Upper lobe of left lung (tissue), 6 donors: ENCODE measurements at regions not wholly inside any gene's neighbourhood (a gene's known extent, or its start where the extent isn't known, plus 50 kb on each side); places are given as distances from the start of the nearest gene placed in this dataset.
A peak's percentile ranks its signal among the peaks of the same experiment; 100 is the strongest.

Source experiments
- ATAC-seq, 2 donors: fragments of 200-7000 bp; cut with Tn5 transposase; one replicate each; pipeline ENCODE4 v1.9.1; 2022; ENCODE audit warnings: mild to moderate bottlenecking in 2 of 2, moderate library complexity in 2 of 2; ENCODE audit not compliant: low FRiP score in 2 of 2
- DNase-seq, 2 donors: peaks; one replicate each; pipeline ENCODE4 v3.0.0-alpha.2; 2019 to 2020
- H3K27ac ChIP-seq, 4 donors: fragments of 200-600 bp; sonication (generic); one replicate each; pipeline ENCODE4 v1.5.1; 2016 to 2019
- H3K27me3 ChIP-seq, 4 donors: fragments of 200-600 bp; sonication (generic); one replicate each; pipeline ENCODE4 v1.5.1; 2017 to 2019
- H3K36me3 ChIP-seq, 4 donors: fragments of 200-600 bp; sonication (generic); one replicate each; pipeline ENCODE4 v1.5.1; 2016 to 2019
- H3K4me1 ChIP-seq, 4 donors: fragments of 200-600 bp; sonication (generic); one replicate each; pipeline ENCODE4 v1.5.1; 2018 to 2019
- H3K4me3 ChIP-seq, 4 donors: fragments of 200-600 bp; sonication (generic); one replicate each; pipeline ENCODE4 v1.5.1; 2017 to 2019; ENCODE audit warnings: mild to moderate bottlenecking in 2 of 4, moderate library complexity in 1 of 4
- H3K9me3 ChIP-seq, 4 donors: fragments of 200-600 bp; sonication (generic); one replicate each; pipeline ENCODE4 v1.5.1; 2018 to 2019
- CTCF ChIP-seq, 6 experiments: fragments of 450-650 bp in 4 of 6; fragments of 200-600 bp in 2 of 6; sonication (generic) in 2 of 6; IDR thresholded peaks; one replicate each; pipeline ENCODE4 v1.5.1; 2016 to 2019; ENCODE audit warnings: antibody characterized with exemption in 6 of 6
- EP300 ChIP-seq, 4 donors: sonication (generic); formaldehyde crosslinking; IDR thresholded peaks; one replicate each; pipeline ENCODE4 v1.5.1; 2017; ENCODE audit warnings: antibody characterized with exemption in 4 of 4, control low read depth in 2 of 4
- POLR2A ChIP-seq, 4 donors: fragments of 450-650 bp; IDR thresholded peaks; one replicate each; pipeline ENCODE4 v1.5.1; 2016 to 2017; ENCODE audit warnings: antibody characterized with exemption in 4 of 4, mild to moderate bottlenecking in 2 of 4
- POLR2AphosphoS5 ChIP-seq, 2 donors: sonication (generic); formaldehyde crosslinking; IDR thresholded peaks; one replicate each; pipeline ENCODE4 v1.5.1; 2017; ENCODE audit warnings: antibody characterized with exemption in 2 of 2
- WGBS, 2 donors: methylation state at CpG; one replicate each; pipeline ENCODE4 v1.1.5; 2017 to 2018; 5-methylcytosine and 5-hydroxymethylcytosine counted together
- donor health status: DM: no; HTN: no; CAD: no; lungs with moderate emphysema.
- donor health status: DM: no; HTN: yes; CAD: no; lungs with severe emphysema.

- WGBS, 2 donors = 85 to 92% methylated on average over 9 to 13 of the region's 13 CpGs
- TF ChIP-seq POLR2AphosphoS5 (IDR thresholded peaks at IDR 0.05) (no peak), CTCF (IDR thresholded peaks at IDR 0.05) (no peak), POLR2A (IDR thresholded peaks at IDR 0.05) (no peak), EP300 (IDR thresholded peaks at IDR 0.05) (no peak)
- Histone ChIP-seq H3K36me3 (peaks cover 0 to 9% (median 2%) of the 10 kb centered on the region in 4 donors), H3K4me1 (no peaks in the 10 kb centered on the region), H3K4me3 (no peak overlapping the region), H3K27me3 (no peaks in the 10 kb centered on the region), H3K27ac (no peak overlapping the region), H3K9me3 (no peaks in the 10 kb centered on the region)
- DNase-seq (peak in 1 of 2 donors; percentile 53), ATAC-seq (no peak)
Observed at GRCh38 chr22:49619301-49619700, 208.4 kb downstream of the BRD1 start.

GRCh38 chr22:49618677-49618953 is 209.1 kb downstream of the BRD1 start:
- peaks cover 0 to 9% (median 2%) of the 10 kb centered on the region in 4 donors for H3K36me3 ChIP-seq
- 69 to 86% methylated on average over 8 of the region's 8 CpGs for WGBS, 2 donors
- no peaks in the 10 kb centered on the region for H3K9me3 ChIP-seq
- no peak overlapping the region for H3K4me3 ChIP-seq
- no peak for DNase-seq
- no peak overlapping the region for H3K27ac ChIP-seq
- TF ChIP-seq POLR2AphosphoS5 (IDR thresholded peaks at IDR 0.05) = no peak
- TF ChIP-seq EP300 (IDR thresholded peaks at IDR 0.05) = no peak
- no peak for TF ChIP-seq CTCF (IDR thresholded peaks at IDR 0.05)
- TF ChIP-seq POLR2A (IDR thresholded peaks at IDR 0.05) = no peak
- no peaks in the 10 kb centered on the region for H3K27me3 ChIP-seq
- ATAC-seq = no peak
- no peaks in the 10 kb centered on the region for H3K4me1 ChIP-seq

GRCh38 chr22:49617866-49618676 is 209.6 kb downstream of the BRD1 start:
- DNase-seq (peak in 1 of 2 donors; percentile 49), ATAC-seq (no peak)
- no peaks in the 10 kb centered on the region for H3K4me1 ChIP-seq
- peaks cover 0 to 2% (median under 1%) of the 10 kb centered on the region in 4 donors for H3K9me3 ChIP-seq
- H3K36me3 ChIP-seq = peaks cover 0 to 9% (median 2%) of the 10 kb centered on the region in 4 donors
- H3K4me3 ChIP-seq = no peak overlapping the region
- no peak for TF ChIP-seq EP300 (IDR thresholded peaks at IDR 0.05)
- no peak for TF ChIP-seq POLR2AphosphoS5 (IDR thresholded peaks at IDR 0.05)
- TF ChIP-seq CTCF (IDR thresholded peaks at IDR 0.05) = no peak
- no peak for TF ChIP-seq POLR2A (IDR thresholded peaks at IDR 0.05)
- no peaks in the 10 kb centered on the region for H3K27me3 ChIP-seq
- 76 to 80% methylated on average over 20 to 23 of the region's 23 CpGs for WGBS, 2 donors
- no peak overlapping the region for H3K27ac ChIP-seq

GRCh38 chr22:49617264-49617663 is 210.4 kb downstream of the BRD1 start:
- no peak for TF ChIP-seq POLR2A (IDR thresholded peaks at IDR 0.05)
- 66 to 81% methylated on average over 6 of the region's 6 CpGs for WGBS, 2 donors

GRCh38 chr22:49616356-49617231 is 211.1 kb downstream of the BRD1 start:
- Histone ChIP-seq H3K36me3 (peaks cover 0 to 9% (median 2%) of the 10 kb centered on the region in 4 donors), H3K27me3 (no peaks in the 10 kb centered on the region), H3K4me1 (no peaks in the 10 kb centered on the region), H3K27ac (no peak overlapping the region), H3K9me3 (peaks cover 0 to 6% (median 3%) of the 10 kb centered on the region in 4 donors), H3K4me3 (no peak overlapping the region)
- ATAC-seq = no peak
- 93 to 94% methylated on average over 33 to 37 of the region's 37 CpGs for WGBS, 2 donors
- peak in 1 of 2 donors; percentile 65 for DNase-seq
- no peak for TF ChIP-seq POLR2A (IDR thresholded peaks at IDR 0.05)
- no peak for TF ChIP-seq EP300 (IDR thresholded peaks at IDR 0.05)
- no peak for TF ChIP-seq POLR2AphosphoS5 (IDR thresholded peaks at IDR 0.05)
- TF ChIP-seq CTCF (IDR thresholded peaks at IDR 0.05) = no peak

More at GRCh38 chr22:49617264-49617663, 210.4 kb downstream of the BRD1 start:
- Histone ChIP-seq H3K27ac (no peak overlapping the region), H3K4me3 (no peak overlapping the region), H3K4me1 (no peaks in the 10 kb centered on the region), H3K27me3 (no peaks in the 10 kb centered on the region), H3K9me3 (peaks cover 0 to 6% (median 3%) of the 10 kb centered on the region in 4 donors), H3K36me3 (peaks cover 0 to 9% (median 2%) of the 10 kb centered on the region in 4 donors)
- no peak for DNase-seq
- no peak for ATAC-seq
